Transverse colon (tissue), 4 donors: ENCODE measurements at regions not wholly inside any gene's neighbourhood (a gene's known extent, or its start where the extent isn't known, plus 50 kb on each side); places are given as distances from the start of the nearest gene placed in this dataset.

ENCODE experiments used
- DNase-seq: peaks from one replicate; pipeline ENCODE4 v3.0.0-alpha.2; 2019
- H3K27ac ChIP-seq, 4 donors: fragments of 200-600 bp; sonication (generic); 2 replicates each; pipeline ENCODE4 v1.5.1; 2016 to 2018; ENCODE audit warnings: inconsistent platforms in 4 of 4
- H3K27me3 ChIP-seq: fragments of 200-600 bp; sonication (generic); 2 replicates; pipeline ENCODE4 v1.5.1; 2017; ENCODE audit warnings: inconsistent platforms
- H3K36me3 ChIP-seq, 4 donors: fragments of 200-600 bp; sonication (generic); 2 replicates each; pipeline ENCODE4 v1.5.1; 2017 to 2019; ENCODE audit warnings: inconsistent platforms in 4 of 4
- H3K4me1 ChIP-seq, 4 donors: fragments of 200-600 bp; sonication (generic); 2 replicates each; pipeline ENCODE4 v1.5.1; 2017 to 2020; ENCODE audit warnings: inconsistent platforms in 4 of 4
- H3K4me3 ChIP-seq, 4 donors: fragments of 200-600 bp; sonication (generic); 1 replicate in 1 of 4; 2 replicates in 3 of 4; pipeline versions ENCODE4 v1.5.1 to v1.6.1; 2017 to 2019; ENCODE audit warnings: inconsistent platforms in 4 of 4
- H3K9me3 ChIP-seq, 2 donors: fragments of 200-600 bp; sonication (generic); 2 replicates each; pipeline ENCODE4 v1.5.1; 2017 to 2019; ENCODE audit warnings: inconsistent platforms in 2 of 2
- CTCF ChIP-seq, 5 experiments: fragments of 200-600 bp in 3 of 5; fragments of 450-650 bp in 2 of 5; sonication (generic) in 3 of 5; IDR thresholded peaks; 1 replicate in 2 of 5; 2 replicates in 3 of 5; pipeline ENCODE4 v1.5.1; 2016 to 2017; ENCODE audit warnings: antibody characterized with exemption in 5 of 5, inconsistent platforms in 3 of 5, mild to moderate bottlenecking in 2 of 5, moderate library complexity in 1 of 5
- EP300 ChIP-seq: sonication (generic); formaldehyde crosslinking; IDR thresholded peaks from one replicate; pipeline ENCODE4 v1.6.1; 2017; ENCODE audit warnings: antibody characterized with exemption, low read depth
- POLR2A ChIP-seq: fragments of 450-650 bp; IDR thresholded peaks from one replicate; pipeline ENCODE4 v1.6.1; 2016; ENCODE audit warnings: antibody characterized with exemption, mild to moderate bottlenecking, moderate library complexity
- POLR2AphosphoS5 ChIP-seq, 3 donors: sonication (generic); formaldehyde crosslinking; IDR thresholded peaks; one replicate each; pipeline ENCODE4 v1.6.1; 2016; ENCODE audit warnings: antibody characterized with exemption in 3 of 3
- WGBS, 2 donors: methylation state at CpG; one replicate each; pipeline ENCODE4 v1.1.5; 2018; ENCODE audit warnings: low coverage in 1 of 2; 5-methylcytosine and 5-hydroxymethylcytosine counted together
- in situ Hi-C, 4 donors: fragments of 200-750 bp; cut with MboI; loops; one replicate each; pipeline versions ENCODE4 v1.15.0 to v1.15.1; 2017; ENCODE audit warnings: low sequenced_read_pairs in 3 of 4, low pct_ligation_motif_present in 1 of 4, low pct_unique_long_range_greater_than_20kb in 1 of 4
- intact Hi-C: fragments of 100-400 bp; cut with DNase I; formaldehyde crosslinking; loops from one replicate; pipeline ENCODE4 v1.15.1; 2023; ENCODE audit warnings: low total_unique reads

- Histone ChIP-seq H3K36me3 (no peaks in the 10 kb centered on the region), H3K4me1 (no peaks in the 10 kb centered on the region), H3K27ac (no peak overlapping the region), H3K4me3 (no peak overlapping the region), H3K9me3 (no peaks in the 10 kb centered on the region), H3K27me3 (no peaks in the 10 kb centered on the region)
- in situ Hi-C loops, result no loop called here
- intact Hi-C loops, result no loop called here
- no peak for TF ChIP-seq POLR2AphosphoS5 (IDR thresholded peaks at IDR 0.05)
- TF ChIP-seq POLR2A, result no peak
- TF ChIP-seq CTCF (IDR thresholded peaks at IDR 0.05), result no peak
- TF ChIP-seq EP300, result no peak
- WGBS, 2 donors, result 85% methylated on average over 7 of the region's 7 CpGs; no CpG with 5 or more reads in 1 of the 2 donors
- no peak for DNase-seq
These were observed 133.8 kb upstream of the ARHGAP28 start for GRCh38 chr18:6595666-6596065.

GRCh38 chr18:6598657-6599056 is 130.9 kb upstream of the ARHGAP28 start:
- Histone ChIP-seq H3K4me3 (no peak overlapping the region), H3K4me1 (no peaks in the 10 kb centered on the region), H3K36me3 (no peaks in the 10 kb centered on the region), H3K27me3 (no peaks in the 10 kb centered on the region), H3K27ac (no peak overlapping the region), H3K9me3 (no peaks in the 10 kb centered on the region)
- TF ChIP-seq POLR2A (no peak), POLR2AphosphoS5 (IDR thresholded peaks at IDR 0.05) (no peak), CTCF (IDR thresholded peaks at IDR 0.05) (no peak), EP300 (no peak)
- no peak for DNase-seq
- WGBS, 2 donors, result 75 to 82% methylated on average over 2 to 7 of the region's 7 CpGs
- intact Hi-C loops, result no loop called here
- in situ Hi-C loops, result no loop called here

GRCh38 chr18:6600667-6601167 is 128.8 kb upstream of the ARHGAP28 start:
- in situ Hi-C loops (no loop called here), intact Hi-C loops (no loop called here)
- no peaks in the 10 kb centered on the region for H3K36me3 ChIP-seq
- no peaks in the 10 kb centered on the region for H3K9me3 ChIP-seq
- DNase-seq, result no peak
- H3K27ac ChIP-seq, result no peak overlapping the region
- no peaks in the 10 kb centered on the region for H3K27me3 ChIP-seq
- H3K4me3 ChIP-seq, result no peak overlapping the region
- TF ChIP-seq CTCF (IDR thresholded peaks at IDR 0.05) (no peak), POLR2AphosphoS5 (IDR thresholded peaks at IDR 0.05) (no peak), POLR2A (no peak), EP300 (no peak)
- WGBS, 2 donors, result 53 to 81% methylated on average over 3 of the region's 3 CpGs
- no peaks in the 10 kb centered on the region for H3K4me1 ChIP-seq

GRCh38 chr18:6601241-6601640 is 128.3 kb upstream of the ARHGAP28 start:
- no peaks in the 10 kb centered on the region for H3K27me3 ChIP-seq
- H3K27ac ChIP-seq, result no peak overlapping the region
- in situ Hi-C loops (no loop called here), intact Hi-C loops (no loop called here)
- DNase-seq, result no peak
- no peaks in the 10 kb centered on the region for H3K36me3 ChIP-seq
- no peaks in the 10 kb centered on the region for H3K4me1 ChIP-seq
- TF ChIP-seq CTCF (IDR thresholded peaks at IDR 0.05) (no peak), POLR2A (no peak), EP300 (no peak), POLR2AphosphoS5 (IDR thresholded peaks at IDR 0.05) (no peak)
- WGBS, 2 donors, result 50 to 81% methylated on average over 2 to 6 of the region's 6 CpGs
- H3K9me3 ChIP-seq, result no peaks in the 10 kb centered on the region
- H3K4me3 ChIP-seq, result no peak overlapping the region
